ENCODE measurements at regions not wholly inside any gene's neighbourhood (a gene's known extent, or its start where the extent isn't known, plus 50 kb on each side); places are given as distances from the start of the nearest gene placed in this dataset.

GRCh38 chr21:25304611-25305010, 302.7 kb downstream of the MRPL39 start:
- TF ChIP-seq POLR2A (IDR thresholded peaks at IDR 0.05) (no peak), POLR2AphosphoS5 (IDR thresholded peaks at IDR 0.05) (no peak)
